ENCODE measurements at regions not wholly inside any gene's neighbourhood (a gene's known extent, or its start where the extent isn't known, plus 50 kb on each side); places are given as distances from the start of the nearest gene placed in this dataset.

DNA sequence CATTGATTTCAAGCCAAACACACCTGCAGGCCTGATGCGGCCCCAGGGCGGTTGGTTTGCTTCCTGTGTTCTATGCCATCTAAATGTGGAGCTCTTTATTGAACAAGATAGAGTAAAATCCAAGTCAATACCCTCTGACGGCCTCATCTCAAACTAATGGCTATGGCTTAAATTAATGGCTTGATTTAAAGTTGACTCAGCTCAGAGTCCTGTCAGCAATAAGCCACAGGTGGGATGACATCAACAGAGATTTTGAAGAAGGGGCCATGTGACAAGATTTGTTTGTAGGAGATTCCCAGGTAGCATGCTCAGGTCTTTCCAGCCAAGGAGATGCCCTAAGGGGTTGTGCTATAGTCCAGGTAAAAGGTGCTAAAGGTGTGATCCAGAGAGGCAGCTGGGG is 66.7 kb upstream of the ZNF32 start:
- Histone ChIP-seq H3K27me3 (no peaks in the 10 kb centered on the region), H3K27ac (no peak overlapping the region), H3K4me3 (no peak overlapping the region), H4K20me1 (no peaks in the 10 kb centered on the region), H3K9ac (no peak overlapping the region), H3K4me1 (no peaks in the 10 kb centered on the region), H3K36me3 (no peaks in the 10 kb centered on the region), H3K4me2 (no peak overlapping the region), H3K9me3 (replicated peaks in 1 of 11) (peaks cover 0 to 7% (median 3%) of the 10 kb centered on the region in 11 experiments; a peak in 5 of 22 replicates)
- TF ChIP-seq Cebpa-rat (IDR thresholded peaks at IDR 0.05) = no peak

DNA sequence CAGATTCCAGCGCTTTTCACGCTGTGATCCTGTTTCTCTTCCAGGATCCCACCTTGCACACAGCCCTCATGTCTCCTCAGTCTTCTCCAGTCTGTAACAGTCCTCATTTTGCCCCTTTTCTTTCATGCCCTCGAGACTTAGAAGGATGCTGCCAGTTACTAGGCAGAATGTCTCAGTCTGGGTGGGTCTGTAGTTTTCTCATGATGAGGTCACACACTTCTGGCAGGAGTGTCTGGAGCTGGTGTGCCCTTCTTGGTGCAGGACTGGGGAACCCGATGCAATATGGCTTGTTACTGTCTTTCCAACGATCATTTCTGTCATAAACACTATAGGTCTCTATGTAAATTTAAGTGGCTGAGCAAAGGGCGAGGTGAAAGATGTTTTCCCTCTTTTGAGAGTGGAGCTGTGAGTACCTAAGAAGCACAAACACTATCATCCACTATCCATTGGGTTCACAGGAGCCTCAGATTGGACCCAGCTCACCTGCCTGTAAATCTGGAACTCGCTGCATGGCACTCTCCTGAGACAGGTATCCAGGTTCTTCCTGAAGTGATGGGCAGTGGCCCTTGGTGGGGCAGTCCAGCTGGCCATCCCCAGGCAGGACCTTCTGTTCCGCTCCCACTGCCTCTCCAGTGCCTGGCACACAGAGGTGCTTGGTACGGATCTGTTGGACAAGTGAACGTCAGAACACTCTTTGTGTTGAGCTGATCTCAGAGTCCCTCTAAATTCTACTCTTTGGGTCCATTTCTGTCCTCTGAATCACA is 64.3 kb upstream of the ZNF32 start:
- no peak overlapping the region for H3K27ac ChIP-seq
- no peak overlapping the region for H3K9ac ChIP-seq
- peaks cover 0 to 7% (median 3%) of the 10 kb centered on the region in 11 experiments; a peak in 5 of 22 replicates for H3K9me3 ChIP-seq (replicated peaks in 1 of 11)
- H3K4me2 ChIP-seq = no peak overlapping the region
- no peaks in the 10 kb centered on the region for H4K20me1 ChIP-seq
- H3K36me3 ChIP-seq = no peaks in the 10 kb centered on the region
- no peaks in the 10 kb centered on the region for H3K27me3 ChIP-seq
- H3K4me3 ChIP-seq = no peak overlapping the region
- no peak for TF ChIP-seq Cebpa-rat (IDR thresholded peaks at IDR 0.05)
- peaks cover 0 to 7% (median under 1%) of the 10 kb centered on the region in 10 experiments; a peak in 10 of 20 replicates for H3K4me1 ChIP-seq

DNA sequence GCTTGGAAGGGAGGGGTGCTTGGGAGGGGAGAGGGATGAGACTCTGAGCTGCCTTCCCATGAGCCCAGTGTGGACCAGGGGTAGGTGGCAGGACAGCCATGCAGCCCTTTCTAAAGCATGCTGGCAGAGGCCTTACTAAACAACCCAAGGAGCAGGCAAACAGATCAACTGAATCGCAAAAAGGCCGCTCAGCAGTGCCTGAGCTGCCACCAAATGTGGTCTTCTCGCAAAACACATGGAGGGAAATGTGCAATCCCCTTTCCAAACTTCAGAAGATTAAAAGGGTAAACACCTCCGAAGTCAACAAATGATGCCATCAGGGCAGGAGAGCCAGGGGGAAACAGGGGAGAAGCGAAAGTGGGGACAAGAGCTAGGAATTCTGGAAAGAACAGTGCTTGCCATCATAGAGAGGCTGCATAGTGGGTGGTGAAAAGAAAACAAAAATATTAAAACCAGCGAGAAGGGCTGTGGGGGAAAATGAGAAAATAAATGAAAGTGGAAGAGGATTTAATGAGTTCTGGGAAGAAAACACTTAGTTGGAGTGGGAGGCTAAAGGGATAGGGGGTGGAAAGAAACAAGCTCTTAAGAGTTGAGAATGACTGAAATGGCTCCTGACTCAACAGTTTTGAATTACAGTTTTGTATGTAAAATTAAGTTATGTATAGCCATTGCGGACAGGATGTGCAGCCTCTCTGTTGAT is 62.2 kb upstream of the ZNF32 start:
- Histone ChIP-seq H3K4me1 (peaks cover 0 to 16% (median 8%) of the 10 kb centered on the region in 10 experiments; a peak in 16 of 20 replicates), H3K27me3 (no peaks in the 10 kb centered on the region), H3K9ac (no peak overlapping the region), H3K4me2 (no peak overlapping the region), H3K36me3 (no peaks in the 10 kb centered on the region), H3K4me3 (no peak overlapping the region), H4K20me1 (no peaks in the 10 kb centered on the region), H3K27ac (no peak overlapping the region), H3K9me3 (replicated peaks in 1 of 11) (no peaks in the 10 kb centered on the region)
- no peak for TF ChIP-seq Cebpa-rat (IDR thresholded peaks at IDR 0.05)

DNA sequence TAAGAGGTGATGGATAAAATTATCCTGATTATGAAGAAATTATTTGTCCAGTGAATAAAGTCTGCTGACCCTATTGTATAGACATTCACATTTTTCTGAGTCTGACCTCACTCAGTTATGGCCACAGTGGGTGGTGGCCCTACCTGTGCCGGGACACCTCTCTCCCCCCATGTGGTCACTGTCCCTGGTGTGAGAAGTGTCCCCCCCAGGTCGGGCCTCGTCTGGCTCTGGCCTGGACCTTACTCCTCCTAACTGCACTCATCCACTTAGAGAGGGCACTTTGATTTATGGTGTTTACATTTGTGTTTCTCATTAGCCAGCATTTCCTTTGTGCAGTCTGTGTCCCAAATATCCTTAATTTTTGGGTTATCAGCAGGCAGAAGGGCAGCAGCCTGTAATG is 59.6 kb upstream of the ZNF32 start:
- Histone ChIP-seq H3K27ac (no peak overlapping the region), H4K20me1 (no peaks in the 10 kb centered on the region), H3K4me2 (peak overlapping the region in 6 of 11 experiments; percentile 2 to 67 (median 56); a peak in 8 of 22 replicates), H3K9ac (no peak overlapping the region), H3K4me3 (no peak overlapping the region), H3K36me3 (no peaks in the 10 kb centered on the region), H3K9me3 (replicated peaks in 1 of 11) (no peaks in the 10 kb centered on the region), H3K27me3 (no peaks in the 10 kb centered on the region), H3K4me1 (peaks cover 0 to 16% (median 8%) of the 10 kb centered on the region in 10 experiments; a peak in 16 of 20 replicates)
- no peak for TF ChIP-seq Cebpa-rat (IDR thresholded peaks at IDR 0.05)

DNA sequence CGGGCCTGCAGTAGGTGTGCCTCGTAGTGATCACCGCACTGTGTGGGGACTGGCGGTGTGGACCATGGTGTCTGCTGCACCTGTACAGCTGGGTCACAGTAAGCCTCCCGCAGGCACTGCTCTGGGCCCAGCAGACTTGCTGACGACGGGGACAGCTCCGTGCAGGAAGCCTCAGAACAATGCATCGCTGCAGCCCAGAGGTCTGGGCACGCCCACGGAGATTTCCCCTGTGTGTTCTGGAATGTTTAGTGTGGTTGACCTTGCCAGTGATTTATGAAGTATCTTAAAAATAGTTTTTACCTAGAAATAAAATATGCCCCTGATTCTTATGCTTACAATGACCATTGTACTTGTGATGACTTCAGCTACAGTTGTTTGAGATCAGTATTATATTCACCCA is 59.1 kb upstream of the ZNF32 start:
- Histone ChIP-seq H3K4me1 (peaks cover 0 to 16% (median 8%) of the 10 kb centered on the region in 10 experiments; a peak in 16 of 20 replicates), H3K36me3 (no peaks in the 10 kb centered on the region), H3K27ac (no peak overlapping the region), H3K27me3 (no peaks in the 10 kb centered on the region), H3K4me3 (no peak overlapping the region), H4K20me1 (no peaks in the 10 kb centered on the region), H3K9ac (no peak overlapping the region), H3K9me3 (replicated peaks in 1 of 11) (no peaks in the 10 kb centered on the region), H3K4me2 (peak overlapping the region in 9 of 11 experiments; percentile 2 to 67 (median 54); a peak in 17 of 22 replicates)
- no peak for TF ChIP-seq Cebpa-rat (IDR thresholded peaks at IDR 0.05)

DNA sequence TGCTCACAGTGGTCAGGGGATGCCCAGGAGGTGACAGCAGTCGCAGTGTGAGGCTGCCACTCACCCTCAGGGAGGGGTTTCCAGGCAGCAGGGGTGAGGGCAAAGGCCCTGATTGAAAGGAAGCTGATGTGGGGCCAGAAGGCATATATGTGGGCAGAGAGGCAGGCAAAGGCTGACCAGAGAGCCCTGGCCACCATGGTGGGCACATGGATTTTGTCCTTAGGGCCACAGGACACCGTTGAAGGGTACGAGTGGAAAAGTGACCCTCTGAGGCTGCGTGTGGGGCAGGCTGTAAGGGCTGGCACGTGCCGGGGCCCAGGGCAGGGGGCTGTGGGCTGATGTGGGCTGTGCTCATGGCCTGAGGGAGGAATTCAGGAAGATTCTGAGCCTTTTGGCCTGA is 57.5 kb upstream of the ZNF32 start:
- no peak for TF ChIP-seq Cebpa-rat (IDR thresholded peaks at IDR 0.05)
- peaks cover 0 to 16% (median 8%) of the 10 kb centered on the region in 10 experiments; a peak in 16 of 20 replicates for H3K4me1 ChIP-seq
- H4K20me1 ChIP-seq = no peaks in the 10 kb centered on the region
- H3K4me3 ChIP-seq = no peak overlapping the region
- no peak overlapping the region for H3K9ac ChIP-seq
- no peak overlapping the region for H3K27ac ChIP-seq
- H3K36me3 ChIP-seq = no peaks in the 10 kb centered on the region
- no peak overlapping the region for H3K4me2 ChIP-seq
- H3K9me3 ChIP-seq (replicated peaks in 1 of 11) = no peaks in the 10 kb centered on the region
- no peaks in the 10 kb centered on the region for H3K27me3 ChIP-seq

DNA sequence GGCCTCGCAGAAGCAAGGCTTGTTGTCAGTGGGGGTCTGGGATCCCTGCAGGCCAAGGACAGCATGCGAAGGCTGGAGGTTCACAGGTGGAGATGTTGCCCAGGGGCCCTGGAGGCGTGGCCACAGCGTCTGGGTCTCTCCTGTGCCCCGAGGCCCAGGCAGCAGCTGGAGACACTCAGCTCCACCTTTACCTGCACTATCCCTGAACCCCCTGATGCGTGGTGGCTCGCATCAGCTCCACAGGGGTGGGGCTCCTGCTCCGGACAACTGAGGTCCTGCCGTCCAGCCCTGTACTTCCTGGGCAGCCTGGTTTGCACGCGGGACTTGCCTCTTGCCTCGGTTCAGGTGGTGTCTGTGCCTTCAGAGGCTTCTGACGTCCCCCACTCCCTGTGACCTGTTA is 54.6 kb upstream of the ZNF32 start:
- Histone ChIP-seq H3K36me3 (no peaks in the 10 kb centered on the region), H3K9me3 (replicated peaks in 1 of 11) (no peaks in the 10 kb centered on the region), H3K27ac (no peak overlapping the region), H3K4me1 (peaks cover 3 to 25% (median 16%) of the 10 kb centered on the region in 10 experiments; a peak in 17 of 20 replicates), H3K4me3 (no peak overlapping the region), H3K27me3 (no peaks in the 10 kb centered on the region), H4K20me1 (no peaks in the 10 kb centered on the region), H3K4me2 (no peak overlapping the region), H3K9ac (no peak overlapping the region)
- TF ChIP-seq Cebpa-rat (IDR thresholded peaks at IDR 0.05) = no peak

DNA sequence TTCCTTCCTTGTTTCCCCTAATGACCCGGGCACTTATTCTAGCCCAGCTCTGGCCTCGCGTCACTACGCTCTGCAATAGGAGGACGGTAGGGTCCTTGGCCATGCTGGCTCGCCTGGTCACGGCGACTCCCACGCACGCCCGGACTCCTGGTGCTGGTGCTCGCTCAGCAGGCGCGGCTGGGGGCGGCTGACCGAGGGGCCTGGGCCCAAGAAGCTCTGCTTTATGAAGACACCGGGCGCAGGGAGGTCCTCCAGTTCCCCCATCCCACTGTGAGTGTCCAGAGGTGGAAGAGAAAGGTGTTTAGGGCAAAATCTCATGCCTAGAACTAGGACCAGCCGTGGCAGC is 54.2 kb upstream of the ZNF32 start:
- Histone ChIP-seq H3K4me3 (no peak overlapping the region), H3K4me2 (no peak overlapping the region), H3K4me1 (peaks cover 4 to 25% (median 18%) of the 10 kb centered on the region in 10 experiments; a peak in 17 of 20 replicates), H3K9ac (no peak overlapping the region), H3K27me3 (no peaks in the 10 kb centered on the region), H4K20me1 (no peaks in the 10 kb centered on the region), H3K36me3 (no peaks in the 10 kb centered on the region), H3K27ac (no peak overlapping the region), H3K9me3 (replicated peaks in 1 of 11) (no peaks in the 10 kb centered on the region)
- no peak for TF ChIP-seq Cebpa-rat (IDR thresholded peaks at IDR 0.05)

DNA sequence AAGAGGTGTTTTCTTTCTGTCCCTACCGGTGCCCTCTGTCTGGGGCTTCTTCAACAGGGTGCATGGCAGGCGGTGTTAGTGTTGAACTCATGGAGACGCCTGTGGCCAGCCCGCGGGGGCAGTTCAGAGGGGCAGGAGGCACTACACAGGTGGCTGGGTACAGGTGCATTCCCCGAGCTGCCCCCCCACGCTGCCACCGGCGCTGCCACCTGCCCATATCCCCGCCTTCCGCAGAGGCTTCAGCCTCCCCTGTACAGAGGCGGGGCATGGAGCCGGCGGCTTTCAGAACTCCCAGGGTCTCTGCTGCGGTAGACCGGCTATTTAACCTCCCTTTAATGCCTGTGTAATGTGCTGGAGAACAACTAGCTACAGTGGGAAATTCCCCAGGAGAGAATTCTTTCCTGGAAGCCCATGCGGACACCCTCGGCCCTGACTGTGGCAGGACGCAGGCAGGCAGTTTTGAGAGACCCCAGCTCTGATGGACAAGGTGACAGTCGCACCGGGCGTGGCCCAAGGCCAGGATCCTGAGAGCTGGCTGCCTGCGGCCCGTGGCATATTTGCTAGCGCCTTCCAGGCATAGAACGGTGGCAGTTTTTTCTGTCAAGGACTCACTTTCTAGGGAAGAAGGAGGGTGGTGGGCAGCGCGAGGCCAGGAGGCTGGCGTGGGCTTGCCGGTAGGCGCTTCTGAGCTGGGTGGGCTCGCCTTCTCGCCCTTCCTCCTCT is 53.7 kb upstream of the ZNF32 start:
- Histone ChIP-seq H3K4me2 (no peak overlapping the region), H3K36me3 (no peaks in the 10 kb centered on the region), H3K27ac (no peak overlapping the region), H3K27me3 (no peaks in the 10 kb centered on the region), H3K4me1 (peaks cover 0 to 22% (median 14%) of the 10 kb centered on the region in 10 experiments; a peak in 15 of 20 replicates), H3K9me3 (replicated peaks in 1 of 11) (no peaks in the 10 kb centered on the region), H3K9ac (no peak overlapping the region), H3K4me3 (no peak overlapping the region), H4K20me1 (no peaks in the 10 kb centered on the region)
- TF ChIP-seq Cebpa-rat (IDR thresholded peaks at IDR 0.05) = no peak

Measured in BLaER1 treated with 17β-estradiol and CSF1 and Interleukin-3, amounts not matched to agents 10 nM and 100 nM (cell line).